Central memory CD8-positive, alpha-beta T cell (primary cell): ENCODE measurements at regions not wholly inside any gene's neighbourhood (a gene's known extent, or its start where the extent isn't known, plus 50 kb on each side); places are given as distances from the start of the nearest gene placed in this dataset.
"Not testable (repeated sequence)": the region's sequence is repeated elsewhere in the genome, so short reads cannot be mapped to it uniquely, and the experiment has no call there.

Experiments used
- ATAC-seq: fragments of 150-1000 bp; cut with Tn5 transposase; replicated peaks from 2 replicates; pipeline ENCODE4 v1.10.0; 2022; ENCODE audit warnings: mild to moderate bottlenecking, moderate FRiP score, moderate number of reproducible peaks; ENCODE audit not compliant: poor library complexity, severe bottlenecking; ENCODE audit errors: extremely low read depth
- DNase-seq, 2 donors: peaks; one replicate each; pipeline ENCODE4 v3.0.0; 2021; ENCODE audit warnings: low spot score in 2 of 2
- H3K27ac Mint-ChIP-seq: one replicate; pipeline ENCODE4 v1.8.0; 2022; ENCODE audit warnings: low read depth, mild to moderate bottlenecking, moderate library complexity, mixed read lengths
- H3K27me3 Mint-ChIP-seq: one replicate; pipeline ENCODE4 v1.8.0; 2022; ENCODE audit warnings: mixed read lengths
- H3K36me3 Mint-ChIP-seq: one replicate; pipeline ENCODE4 v1.8.0; 2022; ENCODE audit warnings: mild to moderate bottlenecking, moderate library complexity, mixed read lengths; ENCODE audit not compliant: insufficient read depth
- H3K4me1 Mint-ChIP-seq: one replicate; pipeline ENCODE4 v1.8.0; 2022; ENCODE audit warnings: mixed read lengths
- H3K4me3 Mint-ChIP-seq: one replicate; pipeline ENCODE4 v1.8.0; 2022; ENCODE audit warnings: mild to moderate bottlenecking, moderate library complexity, mixed read lengths
- H3K9me3 Mint-ChIP-seq: one replicate; pipeline ENCODE4 v1.8.0; 2022; ENCODE audit warnings: mixed read lengths

GRCh38 chr2:16764487-16764886 lies 98.9 kb upstream of the CYRIA start:
- Mint-ChIP-seq H3K27me3 (peaks cover 8% of the 10 kb centered on the region), H3K9me3 (peaks cover 5% of the 10 kb centered on the region), H3K36me3 (no peaks in the 10 kb centered on the region), H3K27ac (no peak overlapping the region), H3K4me3 (no peak overlapping the region), H3K4me1 (no peaks in the 10 kb centered on the region)
- DNase-seq, result no peak
- no peak for ATAC-seq

GRCh38 chr2:16763493-16763899 lies 97.9 kb upstream of the CYRIA start:
- Mint-ChIP-seq H3K36me3 (no peaks in the 10 kb centered on the region), H3K9me3 (peaks cover 5% of the 10 kb centered on the region), H3K4me3 (no peak overlapping the region), H3K4me1 (no peaks in the 10 kb centered on the region), H3K27ac (no peak overlapping the region), H3K27me3 (no peaks in the 10 kb centered on the region)
- no peak for DNase-seq
- ATAC-seq, result no peak

GRCh38 chr2:16763056-16763455 lies 97.4 kb upstream of the CYRIA start:
- DNase-seq (no peak), ATAC-seq (no peak)
- Mint-ChIP-seq H3K36me3 (no peaks in the 10 kb centered on the region), H3K27me3 (no peaks in the 10 kb centered on the region), H3K4me1 (no peaks in the 10 kb centered on the region), H3K4me3 (no peak overlapping the region), H3K27ac (no peak overlapping the region), H3K9me3 (peaks cover 5% of the 10 kb centered on the region)

- H3K27me3 Mint-ChIP-seq, result no peaks in the 10 kb centered on the region
Measured at GRCh38 chr2:16760426-16760825, 94.8 kb upstream of the CYRIA start.

GRCh38 chr2:16756831-16757644 lies 91.4 kb upstream of the CYRIA start:
- H3K4me3 Mint-ChIP-seq, result no peak overlapping the region
- H3K4me1 Mint-ChIP-seq, result no peaks in the 10 kb centered on the region
- H3K27me3 Mint-ChIP-seq, result no peaks in the 10 kb centered on the region
- DNase-seq (peak; percentile 31 to 33), ATAC-seq (peak; percentile 67)
- H3K27ac Mint-ChIP-seq, result no peak overlapping the region
- H3K36me3 Mint-ChIP-seq, result no peaks in the 10 kb centered on the region
- H3K9me3 Mint-ChIP-seq, result no peaks in the 10 kb centered on the region

More at GRCh38 chr2:16760426-16760825, 94.8 kb upstream of the CYRIA start:
- DNase-seq, result no peak
- no peaks in the 10 kb centered on the region for H3K4me1 Mint-ChIP-seq
- H3K27ac Mint-ChIP-seq, result no peak overlapping the region
- no peak for ATAC-seq
- no peak overlapping the region for H3K4me3 Mint-ChIP-seq
- H3K9me3 Mint-ChIP-seq, result no peaks in the 10 kb centered on the region
- no peaks in the 10 kb centered on the region for H3K36me3 Mint-ChIP-seq

- DNase-seq (no peak), ATAC-seq (no peak)
- no peak overlapping the region for H3K4me3 Mint-ChIP-seq
- H3K27ac Mint-ChIP-seq, result no peak overlapping the region
- H3K9me3 Mint-ChIP-seq, result no peaks in the 10 kb centered on the region
- no peaks in the 10 kb centered on the region for H3K36me3 Mint-ChIP-seq
- no peaks in the 10 kb centered on the region for H3K27me3 Mint-ChIP-seq
- no peaks in the 10 kb centered on the region for H3K4me1 Mint-ChIP-seq
Measured at GRCh38 chr2:16755442-16755841, 89.8 kb upstream of the CYRIA start.

- H3K27ac Mint-ChIP-seq, H3K36me3 Mint-ChIP-seq, H3K27me3 Mint-ChIP-seq, ATAC-seq, DNase-seq, H3K9me3 Mint-ChIP-seq, H3K4me1 Mint-ChIP-seq, H3K4me3 Mint-ChIP-seq: not testable (repeated sequence)
Measured at GRCh38 chr2:16753025-16753424, 87.4 kb upstream of the CYRIA start.

GRCh38 chr2:16750925-16751214 lies 85.2 kb upstream of the CYRIA start:
- peaks cover 12% of the 10 kb centered on the region for H3K27me3 Mint-ChIP-seq
- not testable (repeated sequence) for H3K4me1 Mint-ChIP-seq, H3K9me3 Mint-ChIP-seq, H3K36me3 Mint-ChIP-seq, H3K4me3 Mint-ChIP-seq, DNase-seq, H3K27ac Mint-ChIP-seq, ATAC-seq

GRCh38 chr2:16750175-16750924 lies 84.7 kb upstream of the CYRIA start:
- Mint-ChIP-seq H3K4me3 (no peak overlapping the region), H3K9me3 (peaks cover 4% of the 10 kb centered on the region), H3K27ac (no peak overlapping the region), H3K27me3 (peaks cover 13% of the 10 kb centered on the region), H3K36me3 (no peaks in the 10 kb centered on the region), H3K4me1 (no peaks in the 10 kb centered on the region)
- ATAC-seq (no peak), DNase-seq (no peak)

- H3K4me1 Mint-ChIP-seq, H3K36me3 Mint-ChIP-seq, ATAC-seq, H3K9me3 Mint-ChIP-seq, H3K4me3 Mint-ChIP-seq, DNase-seq, H3K27ac Mint-ChIP-seq: not testable (repeated sequence)
- H3K27me3 Mint-ChIP-seq, result peaks cover 13% of the 10 kb centered on the region
Measured at GRCh38 chr2:16748511-16749266, 83.1 kb upstream of the CYRIA start.

- DNase-seq (no peak), ATAC-seq (no peak)
- Mint-ChIP-seq H3K4me3 (no peak overlapping the region), H3K4me1 (no peaks in the 10 kb centered on the region), H3K27ac (no peak overlapping the region), H3K27me3 (peaks cover 13% of the 10 kb centered on the region), H3K9me3 (peaks cover 4% of the 10 kb centered on the region), H3K36me3 (no peaks in the 10 kb centered on the region)
Measured at GRCh38 chr2:16747689-16748088, 82.1 kb upstream of the CYRIA start.

- Mint-ChIP-seq H3K4me3 (no peak overlapping the region), H3K27ac (no peak overlapping the region), H3K9me3 (peaks cover 4% of the 10 kb centered on the region), H3K27me3 (peaks cover 13% of the 10 kb centered on the region), H3K36me3 (no peaks in the 10 kb centered on the region), H3K4me1 (no peaks in the 10 kb centered on the region)
- no peak for DNase-seq
- ATAC-seq, result no peak
Measured at GRCh38 chr2:16747257-16747656, 81.6 kb upstream of the CYRIA start.
